Karpas-422 (cell line): ENCODE measurements at regions not wholly inside any gene's neighbourhood (a gene's known extent, or its start where the extent isn't known, plus 50 kb on each side); places are given as distances from the start of the nearest gene placed in this dataset.

Experiments used
- DNase-seq: peaks from one replicate; pipeline ENCODE4 v3.0.0-alpha.2; 2015
- H2AFZ ChIP-seq: fragments of 200-600 bp; sonication (generic); 2 replicates; pipeline ENCODE4 v1.6.1; 2014; ENCODE audit warnings: antibody characterized with exemption, low read length, mixed read lengths
- H3K27ac ChIP-seq: fragments of 200-600 bp; sonication (generic); 2 replicates; pipeline ENCODE4 v1.5.1; 2014; ENCODE audit warnings: mild to moderate bottlenecking, low read length, moderate library complexity
- H3K27me3 ChIP-seq: fragments of 200-600 bp; sonication (generic); 2 replicates; pipeline ENCODE4 v1.6.1; 2014; ENCODE audit warnings: low read length, mixed read lengths
- H3K36me3 ChIP-seq: fragments of 200-600 bp; sonication (generic); 2 replicates; pipeline ENCODE4 v1.6.1; 2014; ENCODE audit warnings: low read length, mixed read lengths; ENCODE audit not compliant: insufficient read depth
- H3K4me1 ChIP-seq: fragments of 200-600 bp; sonication (generic); 2 replicates; pipeline ENCODE4 v1.6.1; 2014; ENCODE audit warnings: mild to moderate bottlenecking, low read length, mixed read lengths
- H3K4me2 ChIP-seq: fragments of 200-600 bp; sonication (generic); 2 replicates; pipeline ENCODE4 v1.6.1; 2014; ENCODE audit warnings: low read length, low read depth, mild to moderate bottlenecking; ENCODE audit not compliant: poor library complexity, severe bottlenecking
- H3K4me3 ChIP-seq: fragments of 200-600 bp; sonication (generic); 2 replicates; pipeline ENCODE4 v1.5.1; 2014; ENCODE audit warnings: mild to moderate bottlenecking, antibody characterized with exemption, low read length, mixed read lengths
- H3K79me2 ChIP-seq: fragments of 200-600 bp; sonication (generic); 2 replicates; pipeline ENCODE4 v1.6.1; 2014; ENCODE audit warnings: mild to moderate bottlenecking, low read length, mixed read lengths
- H3K9ac ChIP-seq: fragments of 200-600 bp; sonication (generic); 2 replicates; pipeline ENCODE4 v1.6.0; 2014; ENCODE audit warnings: low read length
- H3K9me2 ChIP-seq: fragments of 200-600 bp; sonication (generic), shearing (Covaris generic); replicated peaks from 2 replicates; pipeline ENCODE4 v1.6.0; 2014; ENCODE audit warnings: mild to moderate bottlenecking, low read length, moderate library complexity; ENCODE audit not compliant: insufficient read depth
- H3K9me3 ChIP-seq: fragments of 300-700, 200-600 bp; sonication (generic); 2 replicates; pipeline ENCODE4 v1.6.1; 2014; ENCODE audit warnings: low read length, mixed read lengths
- H4K20me1 ChIP-seq: fragments of 200-600 bp; sonication (generic); 2 replicates; pipeline ENCODE4 v1.6.1; 2014; ENCODE audit warnings: mild to moderate bottlenecking, antibody characterized with exemption, low read length, low read depth; ENCODE audit not compliant: insufficient read depth

GRCh38 chrX:15098505-15098904 is 171.4 kb downstream of the ASB9 start:
- Histone ChIP-seq H3K4me1 (no peaks in the 10 kb centered on the region), H4K20me1 (no peaks in the 10 kb centered on the region), H3K9me2 (no peaks in the 10 kb centered on the region), H3K27me3 (no peaks in the 10 kb centered on the region), H3K9me3 (no peaks in the 10 kb centered on the region), H3K36me3 (no peaks in the 10 kb centered on the region), H3K27ac (no peak overlapping the region), H2AFZ (no peak overlapping the region), H3K9ac (no peak overlapping the region), H3K4me3 (no peak overlapping the region), H3K79me2 (no peaks in the 10 kb centered on the region), H3K4me2 (no peak overlapping the region)
- DNase-seq = no peak

- no peak overlapping the region for H3K27ac ChIP-seq
- no peaks in the 10 kb centered on the region for H3K27me3 ChIP-seq
- no peak overlapping the region for H3K9ac ChIP-seq
- H3K9me3 ChIP-seq = no peaks in the 10 kb centered on the region; the same call in 1 of the 2 replicates
- H3K9me2 ChIP-seq = no peaks in the 10 kb centered on the region
- no peak overlapping the region for H3K4me3 ChIP-seq
- H3K4me2 ChIP-seq = no peak overlapping the region
- no peaks in the 10 kb centered on the region for H4K20me1 ChIP-seq
- no peaks in the 10 kb centered on the region for H3K36me3 ChIP-seq
- H2AFZ ChIP-seq = no peak overlapping the region
- H3K4me1 ChIP-seq = no peaks in the 10 kb centered on the region
- no peaks in the 10 kb centered on the region for H3K79me2 ChIP-seq
- no peak for DNase-seq
Measured at GRCh38 chrX:15087747-15088146, 182.1 kb downstream of the ASB9 start.

DNA sequence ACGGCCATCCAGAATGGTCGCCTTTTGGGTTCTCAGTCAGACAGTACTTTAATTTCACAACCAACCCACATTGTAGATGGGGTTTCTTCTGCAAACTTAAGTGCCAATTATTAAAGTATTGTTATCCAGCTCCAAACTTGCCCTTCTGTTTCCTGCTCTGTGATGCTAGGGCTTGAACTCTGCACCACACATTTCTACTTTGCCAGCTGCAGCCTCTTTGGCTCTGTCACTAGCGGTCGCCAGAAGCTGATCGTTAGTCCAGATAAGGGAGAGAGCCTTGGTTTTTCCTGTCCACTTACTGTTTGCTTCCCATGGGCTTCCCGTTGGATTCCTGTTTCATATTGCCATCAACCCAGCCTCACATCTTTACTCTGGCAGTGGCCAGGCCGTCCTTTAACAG is 196.6 kb downstream of the ASB9 start:
- H4K20me1 ChIP-seq = no peaks in the 10 kb centered on the region
- H3K4me3 ChIP-seq = no peak overlapping the region
- H3K4me2 ChIP-seq = no peak overlapping the region
- no peak for DNase-seq
- H3K27me3 ChIP-seq = no peaks in the 10 kb centered on the region
- no peaks in the 10 kb centered on the region for H3K36me3 ChIP-seq
- H3K9me3 ChIP-seq = no peaks in the 10 kb centered on the region; the same call in 1 of the 2 replicates
- 0 out of 2 replicates have a peak overlapping the region, but pooled peaks have one; percentile 7 for H2AFZ ChIP-seq
- H3K9me2 ChIP-seq = no peaks in the 10 kb centered on the region
- H3K27ac ChIP-seq = no peak overlapping the region
- no peaks in the 10 kb centered on the region for H3K4me1 ChIP-seq
- no peak overlapping the region for H3K9ac ChIP-seq
- H3K79me2 ChIP-seq = no peaks in the 10 kb centered on the region

DNA sequence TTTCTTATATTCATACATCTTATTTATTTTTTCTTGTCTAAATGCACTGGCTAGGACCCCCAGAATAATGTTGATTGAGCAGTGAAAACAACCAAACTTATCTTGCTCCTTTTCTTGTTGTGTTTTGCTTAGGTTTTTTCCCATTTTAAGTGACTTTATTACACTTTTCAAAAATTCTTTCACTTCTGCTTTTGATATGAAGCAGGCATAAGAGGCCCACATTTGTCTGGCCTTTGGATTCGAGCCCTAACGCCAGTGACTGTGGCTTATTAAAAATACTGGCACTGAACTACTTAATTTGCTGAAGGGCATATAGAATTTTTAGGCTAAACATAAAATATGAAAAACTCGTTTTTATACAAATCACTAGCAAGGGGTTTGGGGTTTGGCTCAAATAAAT is 197.0 kb downstream of the ASB9 start:
- H3K27ac ChIP-seq = no peak overlapping the region
- no peaks in the 10 kb centered on the region for H3K27me3 ChIP-seq
- H3K9me2 ChIP-seq = no peaks in the 10 kb centered on the region
- H3K4me1 ChIP-seq = no peaks in the 10 kb centered on the region
- no peak overlapping the region for H3K9ac ChIP-seq
- no peaks in the 10 kb centered on the region for H3K36me3 ChIP-seq
- DNase-seq = no peak
- H2AFZ ChIP-seq = 0 out of 2 replicates have a peak overlapping the region, but pooled peaks have one; percentile 7
- no peaks in the 10 kb centered on the region for H3K79me2 ChIP-seq
- no peak overlapping the region for H3K4me3 ChIP-seq
- H3K4me2 ChIP-seq = no peak overlapping the region
- H4K20me1 ChIP-seq = no peaks in the 10 kb centered on the region
- no peaks in the 10 kb centered on the region for H3K9me3 ChIP-seq

DNA sequence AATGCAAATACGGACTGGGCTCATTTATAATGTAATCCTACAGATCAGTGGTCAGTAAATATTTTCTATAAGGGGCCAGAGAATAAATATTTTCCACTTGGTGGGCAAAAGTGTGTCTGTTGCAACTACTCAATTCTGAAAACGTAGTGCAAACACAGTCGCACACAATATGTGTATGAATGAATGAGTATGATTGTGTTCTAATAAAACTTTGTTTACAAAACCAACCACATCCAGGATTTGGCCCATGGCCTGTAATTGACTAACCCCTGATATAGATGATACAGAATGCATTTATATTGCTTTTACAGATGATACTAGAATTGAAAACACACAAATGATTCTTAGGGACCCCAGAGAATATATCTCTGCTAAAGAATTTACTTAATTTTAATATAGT is 197.6 kb downstream of the ASB9 start:
- Histone ChIP-seq H3K9me3 (no peaks in the 10 kb centered on the region), H3K27me3 (no peaks in the 10 kb centered on the region), H3K9me2 (no peaks in the 10 kb centered on the region), H2AFZ (no peak overlapping the region), H3K4me1 (no peaks in the 10 kb centered on the region), H4K20me1 (no peaks in the 10 kb centered on the region), H3K27ac (no peak overlapping the region), H3K4me3 (no peak overlapping the region), H3K4me2 (no peak overlapping the region), H3K79me2 (no peaks in the 10 kb centered on the region), H3K9ac (no peak overlapping the region), H3K36me3 (no peaks in the 10 kb centered on the region)
- no peak for DNase-seq

GRCh38 chrX:15059474-15059873 is 186.3 kb downstream of the MOSPD2 start:
- no peak overlapping the region for H3K9ac ChIP-seq
- H3K9me3 ChIP-seq = peaks cover 5% of the 10 kb centered on the region
- H3K4me3 ChIP-seq = no peak overlapping the region
- H3K4me2 ChIP-seq = no peak overlapping the region
- peaks cover 3% of the 10 kb centered on the region; the same call in 1 of the 2 replicates for H3K4me1 ChIP-seq
- H3K79me2 ChIP-seq = no peaks in the 10 kb centered on the region
- no peak overlapping the region for H2AFZ ChIP-seq
- H3K9me2 ChIP-seq = no peaks in the 10 kb centered on the region
- no peaks in the 10 kb centered on the region for H3K27me3 ChIP-seq
- DNase-seq = no peak
- no peaks in the 10 kb centered on the region for H3K36me3 ChIP-seq
- no peaks in the 10 kb centered on the region for H4K20me1 ChIP-seq
- no peak overlapping the region for H3K27ac ChIP-seq

GRCh38 chrX:15056044-15056443 is 182.8 kb downstream of the MOSPD2 start:
- Histone ChIP-seq H3K27me3 (no peaks in the 10 kb centered on the region), H3K79me2 (no peaks in the 10 kb centered on the region), H2AFZ (no peak overlapping the region), H3K4me1 (peaks cover 3% of the 10 kb centered on the region; the same call in 1 of the 2 replicates), H3K4me3 (no peak overlapping the region), H3K9ac (no peak overlapping the region), H3K36me3 (no peaks in the 10 kb centered on the region), H3K27ac (no peak overlapping the region), H3K9me2 (no peaks in the 10 kb centered on the region), H4K20me1 (no peaks in the 10 kb centered on the region), H3K9me3 (peaks cover 5% of the 10 kb centered on the region), H3K4me2 (no peak overlapping the region)
- DNase-seq = no peak

GRCh38 chrX:15055146-15055930 is 182.1 kb downstream of the MOSPD2 start:
- Histone ChIP-seq H3K4me2 (no peak overlapping the region), H3K4me1 (no peaks in the 10 kb centered on the region), H3K79me2 (no peaks in the 10 kb centered on the region), H2AFZ (no peak overlapping the region), H4K20me1 (no peaks in the 10 kb centered on the region), H3K9ac (no peak overlapping the region), H3K9me3 (peaks cover 5% of the 10 kb centered on the region), H3K27me3 (no peaks in the 10 kb centered on the region), H3K27ac (no peak overlapping the region), H3K9me2 (no peaks in the 10 kb centered on the region), H3K4me3 (no peak overlapping the region), H3K36me3 (no peaks in the 10 kb centered on the region)
- DNase-seq = no peak
